Upper lobe of right lung (tissue), 1 donor: ENCODE measurements at regions not wholly inside any gene's neighbourhood (a gene's known extent, or its start where the extent isn't known, plus 50 kb on each side); places are given as distances from the start of the nearest gene placed in this dataset.

Source experiments
- ATAC-seq: fragments of 200-7000 bp; cut with Tn5 transposase; one replicate; pipeline ENCODE4 v1.9.1; 2020; ENCODE audit warnings: mild to moderate bottlenecking, moderate library complexity
- DNase-seq: peaks from one replicate; pipeline ENCODE4 v3.0.0-alpha.2; 2020
- H3K27ac ChIP-seq: fragments of 200-600 bp; one replicate; pipeline ENCODE4 v1.8.0; 2022
- H3K27me3 ChIP-seq: fragments of 200-600 bp; one replicate; pipeline ENCODE4 v1.8.0; 2022; ENCODE audit warnings: mild to moderate bottlenecking
- H3K36me3 ChIP-seq: fragments of 200-600 bp; one replicate; pipeline ENCODE4 v1.8.0; 2022
- H3K4me1 ChIP-seq: fragments of 200-600 bp; one replicate; pipeline ENCODE4 v1.8.0; 2022
- H3K4me3 ChIP-seq: fragments of 200-600 bp; one replicate; pipeline ENCODE4 v1.8.0; 2022; ENCODE audit warnings: mild to moderate bottlenecking
- H3K9me3 ChIP-seq: fragments of 200-600 bp; one replicate; pipeline ENCODE4 v1.8.0; 2022
- intact Hi-C: fragments of 100-400 bp; cut with DNase I; formaldehyde crosslinking; loops from one replicate; pipeline ENCODE4 v1.11.0; 2022
- TF ChIP-seq, protein P1 (sequence below): fragments of 200-600 bp; IDR thresholded peaks from one replicate; pipeline ENCODE4 v1.8.0; 2022; ENCODE audit warnings: antibody characterized with exemption
- donor health status: DM: no; HTN: yes; CAD: no; lungs with severe emphysema.

DNA sequence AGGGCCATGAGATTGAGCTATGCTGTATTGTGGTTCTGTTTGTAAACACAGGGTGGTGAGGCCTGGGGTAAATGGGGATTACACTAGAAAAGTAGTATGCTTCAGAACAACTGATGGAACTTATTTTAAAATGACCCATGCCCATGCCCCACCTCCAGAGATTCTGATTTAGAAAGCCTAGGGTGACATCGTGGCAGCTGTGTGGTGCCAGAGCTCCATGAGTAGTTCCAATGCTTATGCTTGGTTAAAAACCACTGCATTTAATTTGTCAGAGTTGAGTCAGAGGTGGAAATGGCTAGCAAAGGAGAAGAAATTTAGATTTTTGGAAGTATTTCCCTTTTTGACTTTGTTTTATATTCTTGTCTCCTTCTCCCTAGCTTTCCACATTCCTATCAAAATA is 63.4 kb upstream of the PDE5A start:
- no peak overlapping the region for H3K4me3 ChIP-seq
- DNase-seq, result no peak
- no peaks in the 10 kb centered on the region for H3K36me3 ChIP-seq
- TF ChIP-seq, protein P1, sequence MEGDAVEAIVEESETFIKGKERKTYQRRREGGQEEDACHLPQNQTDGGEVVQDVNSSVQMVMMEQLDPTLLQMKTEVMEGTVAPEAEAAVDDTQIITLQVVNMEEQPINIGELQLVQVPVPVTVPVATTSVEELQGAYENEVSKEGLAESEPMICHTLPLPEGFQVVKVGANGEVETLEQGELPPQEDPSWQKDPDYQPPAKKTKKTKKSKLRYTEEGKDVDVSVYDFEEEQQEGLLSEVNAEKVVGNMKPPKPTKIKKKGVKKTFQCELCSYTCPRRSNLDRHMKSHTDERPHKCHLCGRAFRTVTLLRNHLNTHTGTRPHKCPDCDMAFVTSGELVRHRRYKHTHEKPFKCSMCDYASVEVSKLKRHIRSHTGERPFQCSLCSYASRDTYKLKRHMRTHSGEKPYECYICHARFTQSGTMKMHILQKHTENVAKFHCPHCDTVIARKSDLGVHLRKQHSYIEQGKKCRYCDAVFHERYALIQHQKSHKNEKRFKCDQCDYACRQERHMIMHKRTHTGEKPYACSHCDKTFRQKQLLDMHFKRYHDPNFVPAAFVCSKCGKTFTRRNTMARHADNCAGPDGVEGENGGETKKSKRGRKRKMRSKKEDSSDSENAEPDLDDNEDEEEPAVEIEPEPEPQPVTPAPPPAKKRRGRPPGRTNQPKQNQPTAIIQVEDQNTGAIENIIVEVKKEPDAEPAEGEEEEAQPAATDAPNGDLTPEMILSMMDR, result no peak
- ATAC-seq, result no peak
- H3K27me3 ChIP-seq, result no peaks in the 10 kb centered on the region
- no peaks in the 10 kb centered on the region for H3K4me1 ChIP-seq
- intact Hi-C loops, result no loop called here
- no peaks in the 10 kb centered on the region for H3K9me3 ChIP-seq
- H3K27ac ChIP-seq, result no peak overlapping the region

DNA sequence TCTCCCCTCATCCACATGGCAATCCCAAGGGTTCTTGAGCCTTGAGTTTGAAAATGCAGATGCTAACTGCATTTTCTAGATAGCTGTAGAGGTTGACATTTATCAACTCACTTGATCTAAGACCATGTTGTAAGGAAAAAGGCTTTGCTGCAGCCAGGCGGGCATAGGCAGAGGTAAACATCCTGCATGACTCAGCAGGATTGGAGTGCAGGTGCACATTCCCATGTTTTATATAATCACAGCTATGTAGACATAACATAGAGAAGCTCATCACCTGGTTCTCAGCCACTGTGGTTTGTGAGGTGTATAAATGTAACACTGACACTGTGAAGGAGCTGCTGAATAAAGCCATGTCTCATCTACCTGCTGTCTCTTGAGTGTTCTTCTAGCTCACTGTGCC is 62.3 kb upstream of the PDE5A start:
- intact Hi-C loops, result no loop called here

DNA sequence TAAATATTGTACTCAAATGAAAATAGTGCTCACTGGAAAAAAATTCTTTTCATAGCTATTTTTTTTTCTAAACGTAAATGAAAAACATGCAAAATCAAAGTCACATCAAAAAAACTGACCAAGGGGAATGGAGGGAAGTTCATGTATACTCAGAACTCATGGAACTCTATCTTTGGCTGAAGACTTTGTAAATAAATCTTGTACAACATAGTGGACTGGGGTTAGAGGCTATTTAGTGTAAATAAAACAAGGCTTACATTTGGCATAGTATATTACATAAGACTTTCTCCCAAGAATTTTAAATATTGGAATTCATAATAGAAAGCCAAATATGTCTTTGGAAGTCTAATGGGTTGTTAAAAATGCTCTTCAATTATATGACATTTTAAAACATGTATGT is 59.8 kb upstream of the PDE5A start:
- Histone ChIP-seq H3K4me1 (peaks cover under 1% of the 10 kb centered on the region), H3K9me3 (no peaks in the 10 kb centered on the region), H3K36me3 (no peaks in the 10 kb centered on the region), H3K27me3 (no peaks in the 10 kb centered on the region), H3K4me3 (no peak overlapping the region), H3K27ac (no peak overlapping the region)
- intact Hi-C loops, result no loop called here
- no peak for ATAC-seq
- TF ChIP-seq, protein P1, result no peak
- DNase-seq, result no peak

More for the DNA sequence above, 62.3 kb upstream of the PDE5A start:
- H3K27ac ChIP-seq, result no peak overlapping the region
- no peaks in the 10 kb centered on the region for H3K4me1 ChIP-seq
- TF ChIP-seq, protein P1, result no peak
- ATAC-seq (no peak), DNase-seq (no peak)
- no peak overlapping the region for H3K4me3 ChIP-seq
- H3K27me3 ChIP-seq, result no peaks in the 10 kb centered on the region
- no peaks in the 10 kb centered on the region for H3K9me3 ChIP-seq
- H3K36me3 ChIP-seq, result no peaks in the 10 kb centered on the region

DNA sequence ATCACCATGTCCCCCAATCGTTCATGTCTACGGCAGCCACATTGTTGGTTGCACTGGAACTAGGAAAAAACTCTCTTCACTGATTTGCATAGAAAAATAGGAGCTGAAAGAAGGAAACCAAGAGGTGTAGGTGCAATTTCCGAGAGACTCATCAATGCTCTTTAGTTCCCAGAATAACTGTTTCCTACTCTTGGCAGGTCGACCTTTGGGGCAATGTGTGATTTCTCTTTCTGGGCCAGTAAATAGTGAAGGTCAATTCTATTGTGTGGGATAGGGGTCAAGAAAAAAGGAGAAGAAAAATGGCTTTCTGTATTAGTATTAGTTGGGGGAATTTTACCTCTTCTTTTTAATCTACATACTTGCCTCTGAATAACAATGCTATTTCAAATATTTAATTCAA is 55.9 kb upstream of the PDE5A start:
- intact Hi-C loops, result no loop called here
- TF ChIP-seq, protein P1, result no peak
- no peak for DNase-seq
- Histone ChIP-seq H3K4me3 (no peak overlapping the region), H3K9me3 (no peaks in the 10 kb centered on the region), H3K36me3 (no peaks in the 10 kb centered on the region), H3K4me1 (peaks cover 5% of the 10 kb centered on the region), H3K27ac (no peak overlapping the region), H3K27me3 (no peaks in the 10 kb centered on the region)
- no peak for ATAC-seq

DNA sequence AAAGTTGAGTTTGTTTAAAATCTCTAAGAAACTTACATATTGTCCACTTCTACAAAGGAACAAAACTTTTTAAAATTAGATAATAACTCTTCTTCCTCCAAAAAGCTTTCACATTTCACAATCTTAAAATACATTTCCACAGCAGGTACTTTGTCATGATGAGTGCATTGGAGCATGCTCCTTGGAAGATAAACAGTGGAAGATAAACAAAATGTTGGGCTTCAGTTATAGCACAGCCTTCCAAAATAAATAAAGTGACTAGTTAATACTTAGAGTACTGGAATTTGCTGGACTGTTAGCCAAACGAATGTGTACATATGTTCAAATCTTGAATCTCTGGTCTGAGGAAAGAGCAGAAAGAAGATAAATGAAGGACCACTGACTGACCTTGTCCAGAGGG is 54.9 kb upstream of the PDE5A start:
- peak overlapping the region; percentile 20 for H3K27ac ChIP-seq
- ATAC-seq, result peak; percentile 72
- intact Hi-C loops, result no loop called here
- H3K36me3 ChIP-seq, result no peaks in the 10 kb centered on the region
- H3K4me3 ChIP-seq, result no peak overlapping the region
- H3K27me3 ChIP-seq, result no peaks in the 10 kb centered on the region
- no peaks in the 10 kb centered on the region for H3K9me3 ChIP-seq
- H3K4me1 ChIP-seq, result peaks cover 5% of the 10 kb centered on the region
- no peak for DNase-seq
- TF ChIP-seq, protein P1, result no peak

DNA sequence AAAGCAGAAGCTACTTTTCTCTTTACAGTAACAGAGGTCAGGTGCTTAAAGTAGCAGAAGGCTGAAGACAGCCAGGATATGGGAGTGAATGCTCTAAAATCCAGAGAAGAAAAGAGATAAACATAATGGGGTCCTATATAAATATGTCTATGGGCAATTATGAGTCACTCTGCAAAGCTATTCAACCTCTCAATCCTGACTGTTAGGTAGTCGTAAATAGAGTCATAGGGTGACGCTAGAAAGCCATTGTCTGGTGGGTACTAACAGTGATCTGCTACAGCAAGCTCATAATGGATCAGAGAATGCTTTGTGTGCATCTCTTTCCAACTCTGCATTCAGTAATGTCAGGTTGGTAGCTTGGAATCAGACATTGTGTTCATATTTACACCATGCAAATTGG is 53.5 kb upstream of the PDE5A start:
- Histone ChIP-seq H3K27me3 (no peaks in the 10 kb centered on the region), H3K36me3 (no peaks in the 10 kb centered on the region), H3K4me3 (no peak overlapping the region), H3K27ac (no peak overlapping the region), H3K9me3 (no peaks in the 10 kb centered on the region), H3K4me1 (peaks cover 5% of the 10 kb centered on the region)
- TF ChIP-seq, protein P1, result no peak
- ATAC-seq (no peak), DNase-seq (no peak)
- intact Hi-C loops, result no loop called here
